WTC11 (cell line): ENCODE measurements at regions not wholly inside any gene's neighbourhood (a gene's known extent, or its start where the extent isn't known, plus 50 kb on each side); places are given as distances from the start of the nearest gene placed in this dataset.

Experiments
- CREM ChIP-seq: sonication (generic); formaldehyde crosslinking; IDR thresholded peaks from 2 replicates; pipeline ENCODE4 v1.8.1; 2022; ENCODE audit warnings: mild to moderate bottlenecking, missing genetic modification reagents, moderate library complexity
- CTCF ChIP-seq: fragments of 200-600 bp; IDR thresholded peaks from 2 replicates; pipeline ENCODE4 v1.8.0; 2022; ENCODE audit warnings: antibody characterized with exemption
- EMX1 ChIP-seq: fragments of 250-450 bp; sonication (Bioruptor Pico); IDR thresholded peaks from 2 replicates; pipeline ENCODE4 v1.8.0; 2021; ENCODE audit warnings: mild to moderate bottlenecking
- ESRRA ChIP-seq: sonication (generic); formaldehyde crosslinking; IDR thresholded peaks from 2 replicates; pipeline ENCODE4 v1.8.1; 2022; ENCODE audit warnings: mild to moderate bottlenecking, missing genetic modification reagents, borderline replicate concordance
- FOXJ3 ChIP-seq: sonication (generic); formaldehyde crosslinking; IDR thresholded peaks from 2 replicates; pipeline ENCODE4 v1.9.0; 2021; ENCODE audit warnings: missing genetic modification reagents, mild to moderate bottlenecking, borderline replicate concordance
- IRF2 ChIP-seq: sonication (generic); formaldehyde crosslinking; IDR thresholded peaks from 2 replicates; pipeline ENCODE4 v1.8.0; 2022; ENCODE audit warnings: low read depth, missing genetic modification reagents, borderline replicate concordance
- JUN ChIP-seq: sonication (generic); formaldehyde crosslinking; IDR thresholded peaks from 2 replicates; pipeline ENCODE4 v1.8.0; 2023; ENCODE audit warnings: mild to moderate bottlenecking, missing genetic modification reagents
- MLX ChIP-seq: sonication (generic); formaldehyde crosslinking; IDR thresholded peaks from 2 replicates; pipeline ENCODE4 v1.8.1; 2023; ENCODE audit warnings: mild to moderate bottlenecking, missing genetic modification reagents, moderate library complexity
- NR2C2 ChIP-seq: sonication (generic); formaldehyde crosslinking; IDR thresholded peaks from 2 replicates; pipeline ENCODE4 v1.8.0; 2022; ENCODE audit warnings: mild to moderate bottlenecking, missing genetic modification reagents
- RELA ChIP-seq: sonication (generic); formaldehyde crosslinking; IDR thresholded peaks from 2 replicates; pipeline ENCODE4 v1.8.1; 2022; ENCODE audit warnings: missing genetic modification reagents, mild to moderate bottlenecking, borderline replicate concordance
- ZBTB43 ChIP-seq: sonication (generic); formaldehyde crosslinking; IDR thresholded peaks from 2 replicates; pipeline ENCODE4 v1.8.1; 2023; ENCODE audit warnings: mild to moderate bottlenecking, missing genetic modification reagents
- TF ChIP-seq, protein P1 (sequence below): sonication (generic); formaldehyde crosslinking; conservative IDR thresholded peaks from 2 replicates; pipeline ENCODE4 v1.8.1; 2022; ENCODE audit warnings: mild to moderate bottlenecking, missing genetic modification reagents
- TF ChIP-seq, protein P2 (sequence below): sonication (generic); formaldehyde crosslinking; IDR thresholded peaks from 2 replicates; pipeline ENCODE4 v1.8.1; 2023; ENCODE audit warnings: mild to moderate bottlenecking, missing genetic modification reagents, moderate library complexity
- TF ChIP-seq, protein P3 (sequence below): sonication (generic); formaldehyde crosslinking; IDR thresholded peaks from 2 replicates; pipeline ENCODE4 v1.8.0; 2023; ENCODE audit warnings: missing genetic modification reagents

- TF ChIP-seq RELA (CRISPR knock-in tag) (no peak), FOXJ3 (CRISPR knock-in tag) (no peak), CTCF (no peak), NR2C2 (CRISPR knock-in tag) (no peak), MLX (no peak), IRF2 (CRISPR knock-in tag) (no peak), JUN (CRISPR knock-in tag) (no peak), ZBTB43 (CRISPR knock-in tag) (no peak), CREM (CRISPR knock-in tag) (no peak), EMX1 (no peak), ESRRA (CRISPR knock-in tag) (no peak)
- TF ChIP-seq, protein P1, sequence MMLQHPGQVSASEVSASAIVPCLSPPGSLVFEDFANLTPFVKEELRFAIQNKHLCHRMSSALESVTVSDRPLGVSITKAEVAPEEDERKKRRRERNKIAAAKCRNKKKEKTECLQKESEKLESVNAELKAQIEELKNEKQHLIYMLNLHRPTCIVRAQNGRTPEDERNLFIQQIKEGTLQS: no peak
- TF ChIP-seq, protein P2, sequence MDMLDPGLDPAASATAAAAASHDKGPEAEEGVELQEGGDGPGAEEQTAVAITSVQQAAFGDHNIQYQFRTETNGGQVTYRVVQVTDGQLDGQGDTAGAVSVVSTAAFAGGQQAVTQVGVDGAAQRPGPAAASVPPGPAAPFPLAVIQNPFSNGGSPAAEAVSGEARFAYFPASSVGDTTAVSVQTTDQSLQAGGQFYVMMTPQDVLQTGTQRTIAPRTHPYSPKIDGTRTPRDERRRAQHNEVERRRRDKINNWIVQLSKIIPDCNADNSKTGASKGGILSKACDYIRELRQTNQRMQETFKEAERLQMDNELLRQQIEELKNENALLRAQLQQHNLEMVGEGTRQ (CRISPR knock-in tag): no peak
- TF ChIP-seq, protein P3, sequence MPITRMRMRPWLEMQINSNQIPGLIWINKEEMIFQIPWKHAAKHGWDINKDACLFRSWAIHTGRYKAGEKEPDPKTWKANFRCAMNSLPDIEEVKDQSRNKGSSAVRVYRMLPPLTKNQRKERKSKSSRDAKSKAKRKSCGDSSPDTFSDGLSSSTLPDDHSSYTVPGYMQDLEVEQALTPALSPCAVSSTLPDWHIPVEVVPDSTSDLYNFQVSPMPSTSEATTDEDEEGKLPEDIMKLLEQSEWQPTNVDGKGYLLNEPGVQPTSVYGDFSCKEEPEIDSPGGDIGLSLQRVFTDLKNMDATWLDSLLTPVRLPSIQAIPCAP (CRISPR knock-in tag): no peak
Observed at GRCh38 chr18:8901019-8901418, 195.7 kb downstream of the MTCL1 start.
